Neutrophil (primary cell): ENCODE measurements at regions not wholly inside any gene's neighbourhood (a gene's known extent, or its start where the extent isn't known, plus 50 kb on each side); places are given as distances from the start of the nearest gene placed in this dataset.

ENCODE experiments used
- H3K27ac ChIP-seq: fragments of 200-600 bp; sonication (generic); 2 replicates; pipeline ENCODE4 v1.5.1; 2016; ENCODE audit warnings: mild to moderate bottlenecking, moderate library complexity
- H3K27me3 ChIP-seq: fragments of 200-600 bp; sonication (generic); 2 replicates; pipeline ENCODE4 v1.6.0; 2016; ENCODE audit warnings: mild to moderate bottlenecking
- H3K36me3 ChIP-seq: fragments of 200-600 bp; sonication (generic); 2 replicates; pipeline ENCODE4 v1.5.1; 2017
- H3K4me1 ChIP-seq, 2 experiments: fragments of 200-600 bp in 1 of 2; sonication (generic) in 1 of 2; 1 replicate in 1 of 2; 2 replicates in 1 of 2; pipeline versions ENCODE4 v1.5.1 to v1.6.1; 2013 to 2016; ENCODE audit warnings: low read depth in 1 of 2, low read length in 1 of 2, mild to moderate bottlenecking in 1 of 2, moderate library complexity in 1 of 2; ENCODE audit not compliant: control insufficient read depth in 1 of 2, insufficient read depth in 1 of 2
- H3K4me3 ChIP-seq, 2 experiments: fragments of 200-600 bp in 1 of 2; sonication (generic) in 1 of 2; 1 replicate in 1 of 2; 2 replicates in 1 of 2; pipeline ENCODE4 v1.5.1; 2013 to 2016; ENCODE audit warnings: low read depth in 1 of 2, low read length in 1 of 2, mild to moderate bottlenecking in 1 of 2, moderate library complexity in 1 of 2
- H3K9me3 ChIP-seq: fragments of 200-600 bp; sonication (generic); 2 replicates; pipeline ENCODE4 v1.5.1; 2016
- CTCF ChIP-seq: fragments of 200-600 bp; sonication (generic); IDR thresholded peaks from 2 replicates; pipeline ENCODE4 v1.5.1; 2016; ENCODE audit warnings: antibody characterized with exemption

GRCh38 chr3:20852712-20853111 is 666.7 kb upstream of the SGO1 start:
- no peaks in the 10 kb centered on the region for H3K27me3 ChIP-seq
- H3K4me3 ChIP-seq, result no peak overlapping the region
- TF ChIP-seq CTCF, result no peak

GRCh38 chr3:20849975-20850374 is 664.0 kb upstream of the SGO1 start:
- no peak for TF ChIP-seq CTCF
- Histone ChIP-seq H3K4me3 (no peak overlapping the region), H3K4me1 (no peaks in the 10 kb centered on the region)

More at GRCh38 chr3:20852712-20853111, 666.7 kb upstream of the SGO1 start:
- Histone ChIP-seq H3K36me3 (no peaks in the 10 kb centered on the region), H3K27ac (no peak overlapping the region), H3K9me3 (no peaks in the 10 kb centered on the region), H3K4me1 (no peaks in the 10 kb centered on the region)

GRCh38 chr3:20846832-20847231 is 660.8 kb upstream of the SGO1 start:
- TF ChIP-seq CTCF, result no peak
- H3K27me3 ChIP-seq, result no peaks in the 10 kb centered on the region
- no peaks in the 10 kb centered on the region for H3K4me1 ChIP-seq
- H3K36me3 ChIP-seq, result no peaks in the 10 kb centered on the region
- H3K27ac ChIP-seq, result no peak overlapping the region
- H3K9me3 ChIP-seq, result no peaks in the 10 kb centered on the region
- H3K4me3 ChIP-seq, result no peak overlapping the region

More at GRCh38 chr3:20849975-20850374, 664.0 kb upstream of the SGO1 start:
- Histone ChIP-seq H3K27ac (no peak overlapping the region), H3K27me3 (no peaks in the 10 kb centered on the region), H3K36me3 (no peaks in the 10 kb centered on the region), H3K9me3 (no peaks in the 10 kb centered on the region)

- Histone ChIP-seq H3K27me3 (no peaks in the 10 kb centered on the region), H3K27ac (no peak overlapping the region), H3K4me1 (no peaks in the 10 kb centered on the region), H3K4me3 (no peak overlapping the region), H3K36me3 (no peaks in the 10 kb centered on the region), H3K9me3 (no peaks in the 10 kb centered on the region)
- TF ChIP-seq CTCF, result no peak
Observed at GRCh38 chr3:20846066-20846465, 660.1 kb upstream of the SGO1 start.

GRCh38 chr3:20844851-20845250 is 658.8 kb upstream of the SGO1 start:
- no peaks in the 10 kb centered on the region for H3K9me3 ChIP-seq
- H3K4me1 ChIP-seq, result no peaks in the 10 kb centered on the region
- no peak for TF ChIP-seq CTCF
- H3K27ac ChIP-seq, result no peak overlapping the region
- H3K27me3 ChIP-seq, result no peaks in the 10 kb centered on the region
- no peak overlapping the region for H3K4me3 ChIP-seq
- no peaks in the 10 kb centered on the region for H3K36me3 ChIP-seq
